A549 (cell line): ENCODE measurements at regions not wholly inside any gene's neighbourhood (a gene's known extent, or its start where the extent isn't known, plus 50 kb on each side); places are given as distances from the start of the nearest gene placed in this dataset.

Experiments used
- ATAC-seq, 2 experiments: fragments of 200-7000 bp in 1 of 2; fragments of >200 bp in 1 of 2; cut with Nextera tagmentation in 1 of 2; cut with Tn5 transposase in 1 of 2; 3 replicates each; pipeline versions ENCODE4 v1.8.0 to v1.9.1; 2018 to 2020; ENCODE audit warnings: mild to moderate bottlenecking in 1 of 2, moderate library complexity in 1 of 2
- CTCF ChIA-PET: fragments of 300-600 bp; sonication (Branson Sonifier 250); formaldehyde crosslinking; extraction: SDS; loops from one replicate; lab custom pipeline; 2021; ENCODE audit warnings: antibody characterized with exemption, inconsistent platforms; lab: Yijun Ruan, JAX
- POLR2A ChIA-PET: fragments of 350-600 bp; formaldehyde crosslinking; extraction: SDS; loops from one replicate; lab custom pipeline; 2021; ENCODE audit warnings: antibody characterized with exemption, inconsistent platforms; lab: Yijun Ruan, JAX
- DNase-seq, 2 experiments: peaks; one replicate each; pipeline versions ENCODE4 v3.0.0 to v3.0.0-alpha.2; 2011 to 2016; ENCODE audit warnings: low read depth in 1 of 2, low spot score in 1 of 2
- FAIRE-seq: peaks from 2 replicates; lab custom pipeline; 2011; peaks lifted over from hg19 to GRCh38; lab: Jason Lieb, UNC
- H3K27ac ChIP-seq, 2 experiments: fragments of >200 bp; sonication (Bioruptor Twin); formaldehyde crosslinking; 3 replicates each; pipeline ENCODE4 v1.5.1; 2016 to 2017
- H3K4me1 ChIP-seq: fragments of >200 bp; sonication (Bioruptor Twin); formaldehyde crosslinking; 3 replicates; pipeline ENCODE4 v1.6.1; 2016
- H3K4me2 ChIP-seq: fragments of >200 bp; sonication (Bioruptor Twin); formaldehyde crosslinking; 3 replicates; pipeline ENCODE4 v1.6.1; 2016
- H3K4me3 ChIP-seq: fragments of >200 bp; sonication (Bioruptor Twin); formaldehyde crosslinking; 3 replicates; pipeline ENCODE4 v1.5.1; 2016
- H3K9me3 ChIP-seq: fragments of >200 bp; sonication (Bioruptor Twin); formaldehyde crosslinking; 3 replicates; pipeline ENCODE4 v1.6.1; 2016
- BCL3 ChIP-seq: fragments of >200 bp; sonication (Bioruptor Twin); formaldehyde crosslinking; IDR thresholded peaks from 3 replicates; pipeline ENCODE4 v1.6.1; 2016
- CBX2 ChIP-seq: fragments of 200-600 bp; sonication (generic); IDR thresholded peaks from 2 replicates; pipeline ENCODE4 v1.6.1; 2016; ENCODE audit warnings: low read depth, mild to moderate bottlenecking, borderline replicate concordance
- CBX8 ChIP-seq: fragments of 200-600 bp; sonication (generic); IDR thresholded peaks from 2 replicates; pipeline ENCODE4 v1.6.1; 2016
- EHMT2 ChIP-seq: fragments of 200-600 bp; sonication (generic); IDR thresholded peaks from 2 replicates; pipeline ENCODE4 v1.6.1; 2016; ENCODE audit warnings: antibody characterized with exemption, low read depth, mild to moderate bottlenecking, moderate library complexity
- FOSL2 ChIP-seq, 2 experiments: fragments of 450-650 bp in 1 of 2; fragments of >200 bp in 1 of 2; sonication (Bioruptor Twin) in 1 of 2; formaldehyde crosslinking; IDR thresholded peaks; 2 replicates each; pipeline versions ENCODE4 v1.5.0 to v1.6.1; 2016 to 2020; ENCODE audit warnings: mild to moderate bottlenecking in 1 of 2, moderate library complexity in 1 of 2
- FOXS1 ChIP-seq: fragments of 250-450 bp; sonication (Bioruptor Pico); IDR thresholded peaks from 2 replicates; pipeline ENCODE4 v1.5.0; 2020; ENCODE audit warnings: mild to moderate bottlenecking, moderate library complexity
- HEYL ChIP-seq: fragments of 250-450 bp; sonication (Bioruptor Pico); IDR thresholded peaks from 2 replicates; pipeline ENCODE4 v1.8.0; 2021; ENCODE audit warnings: mild to moderate bottlenecking, moderate library complexity
- HOXB13 ChIP-seq: fragments of 250-450 bp; sonication (Bioruptor Pico); IDR thresholded peaks from 2 replicates; pipeline ENCODE4 v1.5.0; 2020; ENCODE audit warnings: low read depth, mild to moderate bottlenecking, moderate library complexity
- JUN ChIP-seq, 2 experiments: fragments of >200 bp; sonication (Bioruptor Twin); formaldehyde crosslinking; IDR thresholded peaks; 2 replicates in 1 of 2; 3 replicates in 1 of 2; pipeline ENCODE4 v1.6.1; 2016 to 2017
- JUNB ChIP-seq: fragments of >200 bp; sonication (Bioruptor Twin); formaldehyde crosslinking; IDR thresholded peaks from 2 replicates; pipeline ENCODE4 v1.6.1; 2016
- MAFK ChIP-seq: fragments of 450-650 bp; IDR thresholded peaks from 2 replicates; pipeline ENCODE4 v1.6.1; 2014; ENCODE audit not compliant: partially characterized antibody
- MAX ChIP-seq: IDR thresholded peaks from 2 replicates; pipeline ENCODE4 v1.6.1; 2012
- MAZ ChIP-seq: fragments of 150-350 bp; IDR thresholded peaks from 2 replicates; pipeline ENCODE4 v1.6.1; 2014; ENCODE audit warnings: antibody characterized with exemption, low read depth, low read length, borderline replicate concordance
- NR3C1 ChIP-seq: fragments of >200 bp; sonication (Bioruptor Twin); formaldehyde crosslinking; IDR thresholded peaks from 3 replicates; pipeline ENCODE4 v1.6.1; 2017
- POLR2A ChIP-seq: IDR thresholded peaks from 2 replicates; pipeline ENCODE4 v1.6.1; 2012; ENCODE audit warnings: mild to moderate bottlenecking, low read length
- RARB ChIP-seq: fragments of 250-450 bp; sonication (Bioruptor Pico); IDR thresholded peaks from 2 replicates; pipeline ENCODE4 v1.8.0; 2021; ENCODE audit warnings: mild to moderate bottlenecking, moderate library complexity
- RCOR1 ChIP-seq: fragments of 150-350 bp; IDR thresholded peaks from 2 replicates; pipeline ENCODE4 v1.6.1; 2014; ENCODE audit warnings: antibody characterized with exemption, low read length, low read depth
- REST ChIP-seq: fragments of 200-600 bp; sonication (generic); IDR thresholded peaks from 2 replicates; pipeline ENCODE4 v1.6.1; 2016; ENCODE audit warnings: antibody characterized with exemption, mild to moderate bottlenecking, moderate library complexity
- RFX5 ChIP-seq: fragments of 450-650 bp; IDR thresholded peaks from 2 replicates; pipeline ENCODE4 v1.7.1; 2014; ENCODE audit warnings: antibody characterized with exemption, mild to moderate bottlenecking, moderate library complexity
- RNF2 ChIP-seq: fragments of 200-600 bp; sonication (generic); IDR thresholded peaks from 2 replicates; pipeline ENCODE4 v1.6.1; 2016; ENCODE audit warnings: low read depth, mild to moderate bottlenecking, antibody characterized with exemption, moderate library complexity, borderline replicate concordance
- SREBF2 ChIP-seq: fragments of 450-650 bp; IDR thresholded peaks from 2 replicates; pipeline ENCODE4 v1.6.1; 2014; ENCODE audit warnings: mild to moderate bottlenecking, moderate library complexity
- TFCP2L1 ChIP-seq: fragments of 250-450 bp; sonication (Bioruptor Pico); IDR thresholded peaks from 2 replicates; pipeline ENCODE4 v1.5.0; 2021; ENCODE audit warnings: mild to moderate bottlenecking
- ZC3H11A ChIP-seq: fragments of 450-650 bp; IDR thresholded peaks from 2 replicates; pipeline ENCODE4 v1.6.1; 2014; ENCODE audit warnings: antibody characterized with exemption, mild to moderate bottlenecking
- ZFP36 ChIP-seq: fragments of 450-650 bp; IDR thresholded peaks from 2 replicates; pipeline ENCODE4 v1.6.1; 2014; ENCODE audit warnings: borderline replicate concordance; ENCODE audit not compliant: partially characterized antibody
- WGBS: methylation state at CpG from one replicate; pipeline ENCODE4 v1.1.6; 2017; ENCODE audit errors: missing lambda C conversion rate; 5-methylcytosine and 5-hydroxymethylcytosine counted together

GRCh38 chr13:74338341-74338740 lies 204.1 kb upstream of the KLF12 start:
- FAIRE-seq: no peak
- TF ChIP-seq MAFK (peak; percentile 55), HOXB13 (CRISPR knock-in tag) (no peak)
- ATAC-seq: no peak
- no peaks in the 10 kb centered on the region for H3K9me3 ChIP-seq
- no peak overlapping the region for H3K4me3 ChIP-seq
- H3K4me1 ChIP-seq: no peaks in the 10 kb centered on the region
- POLR2A ChIA-PET: no interaction called here
- H3K27ac ChIP-seq: no peak overlapping the region
- WGBS: 33% methylated on average over 1 of the region's 1 CpG
- no peak for DNase-seq
- H3K4me2 ChIP-seq: no peak overlapping the region
- CTCF ChIA-PET: no interaction called here

- DNase-seq: no peak
- no peak for FAIRE-seq
- H3K27ac ChIP-seq: no peak overlapping the region
- no peak overlapping the region for H3K4me3 ChIP-seq
- no peak for ATAC-seq
- ChIA-PET CTCF (no interaction called here), POLR2A (interaction anchor here (0.7 kb wide), 1 partner anchor 201 kb away, joined by 11 read pairs; no protein-coding TSS in a partner anchor)
- H3K4me2 ChIP-seq: no peak overlapping the region
- TF ChIP-seq JUN (IDR thresholded peaks at IDR 0.05): no peak
- no peak for TF ChIP-seq MAX
- TF ChIP-seq MAFK: no peak
- TF ChIP-seq POLR2A: no peak
- no peak for TF ChIP-seq RARB (CRISPR knock-in tag)
- no peaks in the 10 kb centered on the region for H3K4me1 ChIP-seq
- no peaks in the 10 kb centered on the region for H3K9me3 ChIP-seq
- WGBS: 0% methylated on average over 1 of the region's 1 CpG
Observed at GRCh38 chr13:74336546-74336945, 202.3 kb upstream of the KLF12 start.

- POLR2A ChIA-PET: no interaction called here
- no peak overlapping the region for H3K4me2 ChIP-seq
- no peak for DNase-seq
- no peaks in the 10 kb centered on the region for H3K9me3 ChIP-seq
- WGBS: 88% methylated on average over 2 of the region's 2 CpGs
- TF ChIP-seq BCL3: no peak
- TF ChIP-seq SREBF2: no peak
- no peak for TF ChIP-seq FOXS1 (CRISPR knock-in tag)
- TF ChIP-seq CBX8: no peak
- no peak overlapping the region for H3K27ac ChIP-seq
- H3K4me1 ChIP-seq: no peaks in the 10 kb centered on the region
- ATAC-seq: no peak
- no peak for FAIRE-seq
- H3K4me3 ChIP-seq: no peak overlapping the region
- CTCF ChIA-PET: no interaction called here
Observed at GRCh38 chr13:74335370-74335769, 201.2 kb upstream of the KLF12 start.

- Histone ChIP-seq H3K4me1 (no peaks in the 10 kb centered on the region), H3K27ac (no peak overlapping the region), H3K4me2 (no peak overlapping the region), H3K4me3 (no peak overlapping the region), H3K9me3 (no peaks in the 10 kb centered on the region)
- ATAC-seq (no peak), FAIRE-seq (no peak), DNase-seq (no peak)
- POLR2A ChIA-PET: no interaction called here
- no peak for TF ChIP-seq MAFK
- CTCF ChIA-PET: interaction anchor here (1.1 kb wide), 1 partner anchor 43 kb away, joined by 3 read pairs; no protein-coding TSS in a partner anchor
- 43% methylated on average over 4 of the region's 4 CpGs for WGBS
Observed at GRCh38 chr13:74329962-74330361, 195.8 kb upstream of the KLF12 start.

GRCh38 chr13:74325106-74325505 lies 190.9 kb upstream of the KLF12 start:
- CTCF ChIA-PET: interaction anchor here (1.0 to 1.3 kb wide), 2 partner anchors 38 to 895 kb away, joined by 3 read pairs; no protein-coding TSS in a partner anchor
- Histone ChIP-seq H3K9me3 (no peaks in the 10 kb centered on the region), H3K4me1 (no peaks in the 10 kb centered on the region), H3K27ac (no peak overlapping the region), H3K4me2 (peak overlapping the region; percentile 42; the same call in 1 of the 3 replicates), H3K4me3 (no peak overlapping the region)
- FAIRE-seq: no peak
- DNase-seq: peak in 1 of 2 experiments; percentile 11
- 25% methylated on average over 3 of the region's 3 CpGs for WGBS
- ATAC-seq: peak in 1 of 2 experiments; percentile 57; a peak in 2 of 6 replicates
- POLR2A ChIA-PET: no interaction called here
- TF ChIP-seq MAZ (no peak), HEYL (no peak), FOSL2 (IDR thresholded peaks at IDR 0.05) (no peak), FOSL2 (CRISPR knock-in tag; IDR thresholded peaks at IDR 0.05) (no peak), RARB (CRISPR knock-in tag) (no peak), ZC3H11A (no peak), RFX5 (no peak), NR3C1 (no peak), REST (no peak), HOXB13 (CRISPR knock-in tag) (no peak), CBX2 (no peak), RCOR1 (no peak), JUNB (no peak), EHMT2 (no peak), ZFP36 (no peak), RNF2 (no peak), TFCP2L1 (CRISPR knock-in tag) (no peak)
